ENCODE measurements at regions not wholly inside any gene's neighbourhood (a gene's known extent, or its start where the extent isn't known, plus 50 kb on each side); places are given as distances from the start of the nearest gene placed in this dataset.
A peak's percentile ranks its signal among the peaks of the same experiment; 100 is the strongest.

DNA sequence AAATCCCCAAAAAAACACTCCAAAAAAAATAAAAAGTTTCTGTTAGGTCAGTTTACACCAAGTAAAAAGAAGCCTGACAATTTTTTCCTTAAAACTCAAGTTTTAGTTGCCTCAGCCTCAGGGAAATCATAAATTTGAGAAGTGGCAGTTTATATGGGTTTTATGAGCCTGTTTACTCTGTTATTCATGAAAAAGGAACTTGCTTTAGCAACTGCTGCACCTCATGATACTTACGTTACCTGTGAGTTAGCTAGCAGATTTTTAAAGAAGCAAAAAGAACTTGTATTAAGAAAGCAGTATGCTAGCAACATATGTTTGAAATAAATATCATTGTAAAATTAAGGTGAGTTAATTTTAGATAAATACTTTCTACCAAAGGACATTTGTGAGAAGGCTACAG is 1264.5 kb upstream of the PHF14 start:
- no peaks in the 10 kb centered on the region for H3K79me2 ChIP-seq (ENCODE audit: insufficient read depth, low read length)
- no peak overlapping the region for H3K4me2 ChIP-seq (ENCODE audit: low read length)
- H3K36me3 Mint-ChIP-seq (ENCODE audit: low read depth, unreplicated experiment), result no peaks in the 10 kb centered on the region
- no peaks in the 10 kb centered on the region for H3K9me3 ChIP-seq (ENCODE audit: insufficient read depth, low read depth, low read length)
- no peak overlapping the region for H3K27ac Mint-ChIP-seq (ENCODE audit: unreplicated experiment)
- H3K4me3 Mint-ChIP-seq (ENCODE audit: unreplicated experiment), result no peak overlapping the region
- H3K9me3 Mint-ChIP-seq (ENCODE audit: unreplicated experiment), result no peaks in the 10 kb centered on the region
- H2AFZ ChIP-seq (ENCODE audit: low read depth, low read length), result no peak overlapping the region
- H3K4me3 ChIP-seq (ENCODE audit: insufficient read depth, low read depth, low read length), result no peak overlapping the region
- no peaks in the 10 kb centered on the region for H3K27me3 ChIP-seq (ENCODE audit: insufficient read depth, low read length)
- H3K27me3 Mint-ChIP-seq (ENCODE audit: low read depth, unreplicated experiment), result no peaks in the 10 kb centered on the region
- TF ChIP-seq, protein P1, sequence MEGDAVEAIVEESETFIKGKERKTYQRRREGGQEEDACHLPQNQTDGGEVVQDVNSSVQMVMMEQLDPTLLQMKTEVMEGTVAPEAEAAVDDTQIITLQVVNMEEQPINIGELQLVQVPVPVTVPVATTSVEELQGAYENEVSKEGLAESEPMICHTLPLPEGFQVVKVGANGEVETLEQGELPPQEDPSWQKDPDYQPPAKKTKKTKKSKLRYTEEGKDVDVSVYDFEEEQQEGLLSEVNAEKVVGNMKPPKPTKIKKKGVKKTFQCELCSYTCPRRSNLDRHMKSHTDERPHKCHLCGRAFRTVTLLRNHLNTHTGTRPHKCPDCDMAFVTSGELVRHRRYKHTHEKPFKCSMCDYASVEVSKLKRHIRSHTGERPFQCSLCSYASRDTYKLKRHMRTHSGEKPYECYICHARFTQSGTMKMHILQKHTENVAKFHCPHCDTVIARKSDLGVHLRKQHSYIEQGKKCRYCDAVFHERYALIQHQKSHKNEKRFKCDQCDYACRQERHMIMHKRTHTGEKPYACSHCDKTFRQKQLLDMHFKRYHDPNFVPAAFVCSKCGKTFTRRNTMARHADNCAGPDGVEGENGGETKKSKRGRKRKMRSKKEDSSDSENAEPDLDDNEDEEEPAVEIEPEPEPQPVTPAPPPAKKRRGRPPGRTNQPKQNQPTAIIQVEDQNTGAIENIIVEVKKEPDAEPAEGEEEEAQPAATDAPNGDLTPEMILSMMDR (IDR thresholded peaks at IDR 0.05; ENCODE audit: insufficient read depth, low read depth, low read length), result no peak
- no peak for TF ChIP-seq EZH2 (IDR thresholded peaks at IDR 0.05; ENCODE audit: insufficient read depth, low read length)
- no peak overlapping the region for H3K27ac ChIP-seq (ENCODE audit: low read depth, low read length)
- H4K20me1 ChIP-seq (ENCODE audit: insufficient read depth, low read length), result no peaks in the 10 kb centered on the region
- H3K4me1 ChIP-seq (ENCODE audit: insufficient read depth, low read length), result no peaks in the 10 kb centered on the region
- no peak for DNase-seq (ENCODE audit: low read depth)
- no peak for FAIRE-seq
- no peak overlapping the region for H3K9ac ChIP-seq (ENCODE audit: low read length)
- no peaks in the 10 kb centered on the region for H3K36me3 ChIP-seq (ENCODE audit: insufficient read depth, low read length)
- no peaks in the 10 kb centered on the region for H3K4me1 Mint-ChIP-seq (ENCODE audit: low read depth, unreplicated experiment)

DNA sequence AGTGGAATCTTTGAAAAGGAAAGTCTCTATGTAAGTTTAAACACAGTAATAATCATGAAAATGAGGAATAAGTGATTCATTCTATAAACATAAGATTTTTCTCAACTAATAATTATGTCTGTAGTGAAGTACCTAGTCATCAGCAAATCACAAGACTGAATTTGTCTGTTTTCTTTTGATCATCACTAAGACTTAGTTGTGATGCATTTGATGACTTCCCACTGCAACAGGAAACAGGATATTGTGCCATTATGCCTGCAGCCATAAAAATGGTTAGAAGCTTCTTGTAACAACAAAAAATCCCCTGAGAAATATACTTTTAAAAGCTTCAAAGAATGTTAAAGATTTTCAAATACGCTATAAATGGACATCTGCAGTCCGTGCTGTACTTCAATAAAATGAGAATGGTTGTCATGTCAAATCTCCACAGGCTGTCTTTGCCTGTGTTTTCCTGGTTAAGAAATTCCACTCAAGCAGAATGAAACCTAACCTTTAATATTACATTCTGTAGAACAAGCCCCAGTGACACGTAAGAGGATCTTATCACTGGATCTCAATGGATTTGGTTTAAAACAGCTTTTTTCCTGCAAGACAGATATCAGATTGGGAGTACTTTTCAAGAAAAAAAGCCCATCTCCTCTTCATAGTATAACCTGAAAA is 1262.3 kb upstream of the PHF14 start:
- no peaks in the 10 kb centered on the region for H4K20me1 ChIP-seq (ENCODE audit: insufficient read depth, low read length)
- TF ChIP-seq, protein P1 (IDR thresholded peaks at IDR 0.05; ENCODE audit: insufficient read depth, low read depth, low read length), result no peak
- no peak for TF ChIP-seq EZH2 (IDR thresholded peaks at IDR 0.05; ENCODE audit: insufficient read depth, low read length)
- no peaks in the 10 kb centered on the region for H3K79me2 ChIP-seq (ENCODE audit: insufficient read depth, low read length)
- no peak overlapping the region for H3K9ac ChIP-seq (ENCODE audit: low read length)
- H3K36me3 Mint-ChIP-seq (ENCODE audit: low read depth, unreplicated experiment), result no peaks in the 10 kb centered on the region
- no peak overlapping the region for H3K27ac ChIP-seq (ENCODE audit: low read depth, low read length)
- H3K36me3 ChIP-seq (ENCODE audit: insufficient read depth, low read length), result no peaks in the 10 kb centered on the region
- no peaks in the 10 kb centered on the region for H3K4me1 Mint-ChIP-seq (ENCODE audit: low read depth, unreplicated experiment)
- H3K9me3 ChIP-seq (ENCODE audit: insufficient read depth, low read depth, low read length), result no peaks in the 10 kb centered on the region
- H3K27ac Mint-ChIP-seq (ENCODE audit: unreplicated experiment), result no peak overlapping the region
- H3K4me2 ChIP-seq (ENCODE audit: low read length), result no peak overlapping the region
- FAIRE-seq (no peak), DNase-seq (ENCODE audit: low read depth) (no peak)
- no peaks in the 10 kb centered on the region for H3K27me3 ChIP-seq (ENCODE audit: insufficient read depth, low read length)
- H3K27me3 Mint-ChIP-seq (ENCODE audit: low read depth, unreplicated experiment), result no peaks in the 10 kb centered on the region
- no peak overlapping the region for H2AFZ ChIP-seq (ENCODE audit: low read depth, low read length)
- H3K4me3 ChIP-seq (ENCODE audit: insufficient read depth, low read depth, low read length), result no peak overlapping the region
- no peaks in the 10 kb centered on the region for H3K4me1 ChIP-seq (ENCODE audit: insufficient read depth, low read length)
- no peak overlapping the region for H3K4me3 Mint-ChIP-seq (ENCODE audit: unreplicated experiment)
- no peaks in the 10 kb centered on the region for H3K9me3 Mint-ChIP-seq (ENCODE audit: unreplicated experiment)

GRCh38 chr7:9718071-9718661 is 1255.5 kb upstream of the PHF14 start:
- Mint-ChIP-seq H3K27ac (ENCODE audit: unreplicated experiment) (peak overlapping the region; percentile 47), H3K27me3 (ENCODE audit: low read depth, unreplicated experiment) (no peaks in the 10 kb centered on the region), H3K36me3 (ENCODE audit: low read depth, unreplicated experiment) (no peaks in the 10 kb centered on the region), H3K9me3 (ENCODE audit: unreplicated experiment) (peaks cover 4% of the 10 kb centered on the region), H3K4me1 (ENCODE audit: low read depth, unreplicated experiment) (peaks cover 16% of the 10 kb centered on the region), H3K4me3 (ENCODE audit: unreplicated experiment) (no peak overlapping the region)
- Histone ChIP-seq H3K4me1 (ENCODE audit: insufficient read depth, low read length) (no peaks in the 10 kb centered on the region), H4K20me1 (ENCODE audit: insufficient read depth, low read length) (no peaks in the 10 kb centered on the region), H3K4me3 (ENCODE audit: insufficient read depth, low read depth, low read length) (no peak overlapping the region), H3K79me2 (ENCODE audit: insufficient read depth, low read length) (no peaks in the 10 kb centered on the region), H3K27me3 (ENCODE audit: insufficient read depth, low read length) (no peaks in the 10 kb centered on the region), H3K36me3 (ENCODE audit: insufficient read depth, low read length) (no peaks in the 10 kb centered on the region), H3K27ac (ENCODE audit: low read depth, low read length) (no peak overlapping the region), H2AFZ (ENCODE audit: low read depth, low read length) (no peak overlapping the region), H3K9me3 (ENCODE audit: insufficient read depth, low read depth, low read length) (no peaks in the 10 kb centered on the region), H3K9ac (ENCODE audit: low read length) (no peak overlapping the region), H3K4me2 (ENCODE audit: low read length) (no peak overlapping the region)
- FAIRE-seq, result no peak
- no peak for TF ChIP-seq EZH2 (IDR thresholded peaks at IDR 0.05; ENCODE audit: insufficient read depth, low read length)
- TF ChIP-seq, protein P1 (IDR thresholded peaks at IDR 0.05; ENCODE audit: insufficient read depth, low read depth, low read length), result no peak
- DNase-seq (ENCODE audit: low read depth), result peak; percentile 35

Measured in astrocyte (in vitro differentiated cells and primary cell).